ENCODE measurements at regions not wholly inside any gene's neighbourhood (a gene's known extent, or its start where the extent isn't known, plus 50 kb on each side); places are given as distances from the start of the nearest gene placed in this dataset.

DNA sequence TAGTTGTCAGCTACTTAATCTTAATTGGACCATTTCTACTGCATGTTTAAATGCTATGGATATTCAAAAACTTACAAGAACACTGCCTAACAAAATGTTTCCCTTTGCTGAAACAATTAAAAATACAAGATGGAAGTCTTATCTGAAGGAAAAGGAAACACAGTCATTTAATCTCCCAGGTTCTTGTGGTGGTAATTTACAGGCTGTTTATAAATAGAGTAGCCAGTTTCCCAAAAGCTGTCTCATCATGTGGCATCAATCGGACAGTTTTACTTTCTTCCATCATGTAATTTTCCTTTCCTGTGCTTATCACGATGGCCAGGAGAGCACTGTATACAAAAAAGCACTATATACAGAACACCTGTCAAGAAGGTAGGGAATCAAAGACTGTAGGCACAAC lies 368.1 kb downstream of the ZEB2 start:
- H3K27ac Mint-ChIP-seq, result no peak overlapping the region
- Histone ChIP-seq H3K9ac (ENCODE audit: extremely low read depth, insufficient read length, low read length) (no peak overlapping the region), H2BK15ac (ENCODE audit: low read depth, low read length) (no peak overlapping the region), H3K14ac (ENCODE audit: insufficient read depth, low read length) (no peak overlapping the region), H2BK5ac (ENCODE audit: insufficient read length, low read length) (no peak overlapping the region), H3K23me2 (ENCODE audit: insufficient read length, low read depth, low read length, poor library complexity, severe bottlenecking) (no peaks in the 10 kb centered on the region), H2AK5ac (ENCODE audit: insufficient read length, low read length) (no peak overlapping the region), H3K79me2 (ENCODE audit: insufficient read depth, low read length) (no peaks in the 10 kb centered on the region), H3K79me1 (ENCODE audit: insufficient read depth, low read depth, low read length, poor library complexity, severe bottlenecking) (no peaks in the 10 kb centered on the region), H3T11ph (ENCODE audit: low read length) (no peak overlapping the region), H2BK20ac (ENCODE audit: low read depth, low read length, poor library complexity, severe bottlenecking) (no peak overlapping the region), H3K56ac (ENCODE audit: insufficient read length, low read depth, low read length) (no peak overlapping the region), H2BK120ac (ENCODE audit: low read depth, low read length, poor library complexity, severe bottlenecking) (no peak overlapping the region), H3K27ac (ENCODE audit: insufficient read length, low read depth, low read length) (no peak overlapping the region), H3K23ac (ENCODE audit: insufficient read length, low read depth, low read length) (no peak overlapping the region), H4K20me1 (ENCODE audit: control insufficient read depth, insufficient read depth, insufficient read length) (no peaks in the 10 kb centered on the region), H3K4ac (ENCODE audit: low read depth, low read length) (no peak overlapping the region), H3K4me2 (ENCODE audit: insufficient read depth, insufficient read length, low read length) (no peak overlapping the region), H4K8ac (replicated peaks; ENCODE audit: insufficient read length, low read depth, low read length) (no peak overlapping the region), H3K27me3 (ENCODE audit: insufficient read depth, low read length) (no peaks in the 10 kb centered on the region), H2BK12ac (ENCODE audit: insufficient read length, low read depth, low read length) (no peak overlapping the region), H4K91ac (ENCODE audit: insufficient read length, low read depth, low read length) (no peak overlapping the region), H3K9me3 (ENCODE audit: control insufficient read depth, low read depth, low read length) (no peaks in the 10 kb centered on the region), H2AFZ (ENCODE audit: low read length) (no peak overlapping the region), H3K4me1 (ENCODE audit: insufficient read depth, low read length) (no peaks in the 10 kb centered on the region), H3K18ac (ENCODE audit: insufficient read length, low read depth, low read length) (no peak overlapping the region), H4K5ac (ENCODE audit: insufficient read length, low read depth, low read length) (no peak overlapping the region)
- TF ChIP-seq, protein P1, sequence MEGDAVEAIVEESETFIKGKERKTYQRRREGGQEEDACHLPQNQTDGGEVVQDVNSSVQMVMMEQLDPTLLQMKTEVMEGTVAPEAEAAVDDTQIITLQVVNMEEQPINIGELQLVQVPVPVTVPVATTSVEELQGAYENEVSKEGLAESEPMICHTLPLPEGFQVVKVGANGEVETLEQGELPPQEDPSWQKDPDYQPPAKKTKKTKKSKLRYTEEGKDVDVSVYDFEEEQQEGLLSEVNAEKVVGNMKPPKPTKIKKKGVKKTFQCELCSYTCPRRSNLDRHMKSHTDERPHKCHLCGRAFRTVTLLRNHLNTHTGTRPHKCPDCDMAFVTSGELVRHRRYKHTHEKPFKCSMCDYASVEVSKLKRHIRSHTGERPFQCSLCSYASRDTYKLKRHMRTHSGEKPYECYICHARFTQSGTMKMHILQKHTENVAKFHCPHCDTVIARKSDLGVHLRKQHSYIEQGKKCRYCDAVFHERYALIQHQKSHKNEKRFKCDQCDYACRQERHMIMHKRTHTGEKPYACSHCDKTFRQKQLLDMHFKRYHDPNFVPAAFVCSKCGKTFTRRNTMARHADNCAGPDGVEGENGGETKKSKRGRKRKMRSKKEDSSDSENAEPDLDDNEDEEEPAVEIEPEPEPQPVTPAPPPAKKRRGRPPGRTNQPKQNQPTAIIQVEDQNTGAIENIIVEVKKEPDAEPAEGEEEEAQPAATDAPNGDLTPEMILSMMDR (conservative IDR thresholded peaks at IDR 0.05), result no peak
- H3K36me3 Mint-ChIP-seq (ENCODE audit: insufficient read depth in 1 of 3, low read depth in 3 of 3), result no peaks in the 10 kb centered on the region
- no peaks in the 10 kb centered on the region for H3K9me3 Mint-ChIP-seq
- WGBS (ENCODE audit: extremely low coverage, insufficient read length, low lambda C conversion rate), result no CpG with 5 or more reads among the region's 2 CpGs
- no peak overlapping the region for H3K4me3 Mint-ChIP-seq
- H3K27me3 Mint-ChIP-seq (ENCODE audit: low read depth), result no peaks in the 10 kb centered on the region
- H3K4me1 Mint-ChIP-seq, result peaks cover 3 to 6% of the 10 kb centered on the region in 2 experiments; a peak in 3 of 4 replicates
- DNase-seq, result no peak

All from H9 (cell line).